Transverse colon (tissue), 3 donors: ENCODE measurements at regions not wholly inside any gene's neighbourhood (a gene's known extent, or its start where the extent isn't known, plus 50 kb on each side); places are given as distances from the start of the nearest gene placed in this dataset.

Source experiments
- CTCF ChIP-seq, 5 experiments: fragments of 200-600 bp in 3 of 5; fragments of 450-650 bp in 2 of 5; sonication (generic) in 3 of 5; IDR thresholded peaks; 1 replicate in 2 of 5; 2 replicates in 3 of 5; pipeline ENCODE4 v1.5.1; 2016 to 2017; ENCODE audit warnings: antibody characterized with exemption in 5 of 5, inconsistent platforms in 3 of 5, mild to moderate bottlenecking in 2 of 5, moderate library complexity in 1 of 5
- POLR2A ChIP-seq: fragments of 450-650 bp; IDR thresholded peaks from one replicate; pipeline ENCODE4 v1.6.1; 2016; ENCODE audit warnings: antibody characterized with exemption, mild to moderate bottlenecking, moderate library complexity

GRCh38 chr7:22586786-22587140, 86.8 kb upstream of the STEAP1B start:
- TF ChIP-seq CTCF (IDR thresholded peaks at IDR 0.05), result no peak
- TF ChIP-seq POLR2A, result no peak
